Astrocyte (in vitro differentiated cells and primary cell): ENCODE measurements at regions not wholly inside any gene's neighbourhood (a gene's known extent, or its start where the extent isn't known, plus 50 kb on each side); places are given as distances from the start of the nearest gene placed in this dataset.

Experiments used
- EZH2 ChIP-seq: IDR thresholded peaks from 2 replicates; pipeline ENCODE4 v1.6.1; 2012; ENCODE audit warnings: mild to moderate bottlenecking, low read length, inconsistent platforms; ENCODE audit not compliant: insufficient read depth
- TF ChIP-seq, protein P1 (sequence below): IDR thresholded peaks from 2 replicates; pipeline ENCODE4 v1.5.1; 2011; ENCODE audit warnings: low read depth, mild to moderate bottlenecking, inconsistent platforms, low read length, moderate library complexity; ENCODE audit not compliant: insufficient read depth

DNA sequence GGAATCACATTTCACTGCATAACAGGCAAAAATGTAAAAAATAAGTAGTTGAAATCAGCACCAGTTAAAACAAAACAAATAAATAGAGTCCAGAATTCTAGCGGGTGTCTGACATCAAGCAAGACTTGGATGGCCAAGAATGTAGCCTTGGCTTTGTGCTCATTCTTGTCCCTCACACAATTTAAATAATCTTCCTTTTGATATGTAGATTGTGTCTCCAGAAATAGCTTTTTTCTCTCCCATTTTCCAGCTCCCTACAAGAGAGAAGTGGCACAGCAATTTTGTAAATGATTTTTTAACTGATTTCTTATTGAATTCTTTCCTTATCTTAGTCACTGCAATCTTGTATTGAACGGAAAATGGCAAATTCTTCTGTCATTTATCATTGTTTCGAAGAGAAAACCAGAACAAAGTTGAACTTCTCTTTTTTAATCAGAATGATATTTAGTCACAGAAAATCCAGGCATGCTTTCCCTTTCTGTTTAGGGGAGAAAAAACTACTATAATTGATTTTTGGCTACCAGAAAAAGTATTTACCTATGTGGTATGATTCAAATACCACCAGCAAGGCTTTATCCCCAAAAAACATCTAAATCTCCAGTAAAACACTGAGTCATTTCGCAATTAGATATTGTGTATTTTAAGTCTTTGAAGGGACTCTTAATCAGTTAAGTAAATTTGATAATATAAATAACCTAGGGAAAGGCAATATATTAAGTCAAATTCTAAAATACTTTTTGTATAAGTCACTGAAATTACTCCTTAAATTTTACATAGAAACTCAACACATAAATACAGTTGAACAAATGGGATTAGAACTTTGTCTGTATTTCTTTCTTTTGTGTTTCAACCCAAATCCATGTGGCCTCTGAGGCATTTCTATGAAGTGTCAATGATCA, 481.7 kb downstream of the GBE1 start:
- TF ChIP-seq, protein P1, sequence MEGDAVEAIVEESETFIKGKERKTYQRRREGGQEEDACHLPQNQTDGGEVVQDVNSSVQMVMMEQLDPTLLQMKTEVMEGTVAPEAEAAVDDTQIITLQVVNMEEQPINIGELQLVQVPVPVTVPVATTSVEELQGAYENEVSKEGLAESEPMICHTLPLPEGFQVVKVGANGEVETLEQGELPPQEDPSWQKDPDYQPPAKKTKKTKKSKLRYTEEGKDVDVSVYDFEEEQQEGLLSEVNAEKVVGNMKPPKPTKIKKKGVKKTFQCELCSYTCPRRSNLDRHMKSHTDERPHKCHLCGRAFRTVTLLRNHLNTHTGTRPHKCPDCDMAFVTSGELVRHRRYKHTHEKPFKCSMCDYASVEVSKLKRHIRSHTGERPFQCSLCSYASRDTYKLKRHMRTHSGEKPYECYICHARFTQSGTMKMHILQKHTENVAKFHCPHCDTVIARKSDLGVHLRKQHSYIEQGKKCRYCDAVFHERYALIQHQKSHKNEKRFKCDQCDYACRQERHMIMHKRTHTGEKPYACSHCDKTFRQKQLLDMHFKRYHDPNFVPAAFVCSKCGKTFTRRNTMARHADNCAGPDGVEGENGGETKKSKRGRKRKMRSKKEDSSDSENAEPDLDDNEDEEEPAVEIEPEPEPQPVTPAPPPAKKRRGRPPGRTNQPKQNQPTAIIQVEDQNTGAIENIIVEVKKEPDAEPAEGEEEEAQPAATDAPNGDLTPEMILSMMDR = no peak
- TF ChIP-seq EZH2 = no peak
